NOMO-1 (cell line): ENCODE measurements at regions not wholly inside any gene's neighbourhood (a gene's known extent, or its start where the extent isn't known, plus 50 kb on each side); places are given as distances from the start of the nearest gene placed in this dataset.

Experiments
- DNase-seq, 2 experiments: peaks; one replicate each; lab custom pipeline; 2025; ENCODE audit not compliant: unreplicated experiment in 2 of 2; lab: John Stamatoyannopoulos, UW

- DNase-seq = no peak
Observed at GRCh38 chr12:45102818-45103217, 51.9 kb upstream of the DBX2 start.

- no peak for DNase-seq
Observed at GRCh38 chr12:45105996-45106395, 55.1 kb upstream of the DBX2 start.

DNA sequence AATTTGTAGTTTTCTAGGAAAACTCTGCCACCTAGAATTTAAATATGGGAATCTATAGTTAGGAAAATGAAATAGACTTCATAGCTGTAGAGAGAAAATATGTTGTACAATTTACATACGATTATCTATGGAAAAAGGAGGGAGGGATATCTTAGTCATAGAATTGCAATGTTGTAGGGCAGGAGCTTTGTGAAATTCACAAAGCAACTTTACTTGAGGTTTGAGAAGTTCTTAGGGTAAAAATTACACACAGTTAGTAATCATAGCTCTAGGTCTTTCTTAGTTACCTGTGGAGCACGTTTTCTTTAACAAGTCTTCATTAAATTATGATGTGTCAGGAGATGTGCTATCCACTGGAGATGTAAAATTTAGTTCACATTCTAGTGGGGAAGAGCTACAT lies 61.4 kb upstream of the DBX2 start:
- no peak for DNase-seq

- DNase-seq = no peak
Observed at GRCh38 chr12:45121224-45121623, 70.3 kb upstream of the DBX2 start.

DNA sequence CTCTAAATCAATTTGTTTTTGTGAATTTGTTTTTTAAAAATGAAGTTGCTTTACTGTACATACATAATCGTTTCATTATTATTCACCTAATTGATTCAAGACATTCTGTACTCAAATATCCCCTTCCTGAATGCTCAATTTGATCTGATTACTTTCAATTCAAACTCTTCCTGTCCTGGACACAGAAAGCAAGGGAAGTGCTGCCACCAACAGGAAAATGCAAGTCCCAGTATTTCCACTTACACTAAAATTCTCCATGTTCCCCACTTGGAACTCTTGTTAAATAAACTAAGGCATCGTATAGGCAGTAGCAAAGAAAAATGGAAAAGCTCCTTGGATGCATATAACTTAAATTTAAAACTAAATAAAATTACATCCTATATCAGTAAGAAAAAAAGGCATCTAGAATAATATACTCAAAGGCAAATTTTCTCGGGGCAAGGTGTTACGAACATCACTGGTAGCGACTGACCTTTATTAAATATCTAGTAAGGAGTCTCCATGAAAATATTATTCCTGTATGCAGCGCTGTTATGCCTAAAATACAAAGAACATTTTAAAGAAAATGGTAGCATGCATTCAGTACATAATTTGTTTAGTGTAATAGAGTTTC lies 72.0 kb upstream of the DBX2 start:
- DNase-seq = no peak

DNA sequence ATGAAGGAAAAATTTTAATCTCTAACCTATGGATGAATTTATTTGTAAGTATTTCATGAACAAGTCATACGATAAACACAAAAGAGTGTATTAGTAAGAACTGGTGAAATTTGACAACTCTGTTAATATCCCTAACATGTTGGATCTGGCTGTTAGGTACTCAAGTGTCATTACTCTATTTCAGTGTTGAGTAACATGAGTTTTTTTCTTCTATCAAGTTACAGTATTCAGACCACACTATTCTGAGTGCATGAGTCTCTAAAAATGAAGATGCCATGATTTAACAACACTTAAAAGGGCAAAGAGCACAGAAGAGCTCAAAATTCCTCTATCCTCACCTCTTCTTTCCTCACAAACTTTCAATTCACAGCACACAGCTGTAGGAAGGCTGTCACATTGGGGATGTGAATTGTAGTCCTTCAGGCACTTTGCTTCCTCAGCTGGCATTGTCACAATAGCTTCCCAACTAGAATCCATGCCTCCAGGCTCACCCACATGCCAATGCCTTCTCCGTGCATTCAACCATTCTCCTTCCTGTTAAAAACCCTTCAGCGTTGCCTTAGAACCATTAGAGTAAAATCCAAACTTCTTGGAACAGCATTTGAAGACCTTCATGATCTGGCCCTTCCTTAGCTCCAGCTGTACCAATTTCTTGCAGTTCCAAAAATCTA lies 73.7 kb upstream of the DBX2 start:
- DNase-seq = no peak

DNA sequence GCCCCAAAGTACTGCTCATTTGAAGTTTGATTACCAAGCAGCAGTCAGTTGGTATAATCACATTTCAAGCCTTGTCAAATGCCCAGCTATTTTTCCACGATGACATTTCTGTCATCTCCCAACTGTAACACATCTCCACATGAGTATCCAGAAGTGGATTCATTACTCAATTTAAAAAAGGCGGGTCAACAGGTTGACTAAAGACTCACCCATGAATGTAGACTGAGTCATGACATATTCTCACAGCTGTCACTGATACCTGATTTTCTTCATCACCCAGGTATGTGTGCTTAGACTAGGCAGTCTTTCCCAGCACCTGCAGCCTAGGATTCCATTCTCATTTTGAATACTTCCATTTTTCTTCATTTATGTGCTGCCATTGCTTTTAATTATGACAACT lies 75.1 kb upstream of the DBX2 start:
- DNase-seq = no peak

- no peak for DNase-seq
Observed at GRCh38 chr12:45128637-45129036, 77.7 kb upstream of the DBX2 start.

DNA sequence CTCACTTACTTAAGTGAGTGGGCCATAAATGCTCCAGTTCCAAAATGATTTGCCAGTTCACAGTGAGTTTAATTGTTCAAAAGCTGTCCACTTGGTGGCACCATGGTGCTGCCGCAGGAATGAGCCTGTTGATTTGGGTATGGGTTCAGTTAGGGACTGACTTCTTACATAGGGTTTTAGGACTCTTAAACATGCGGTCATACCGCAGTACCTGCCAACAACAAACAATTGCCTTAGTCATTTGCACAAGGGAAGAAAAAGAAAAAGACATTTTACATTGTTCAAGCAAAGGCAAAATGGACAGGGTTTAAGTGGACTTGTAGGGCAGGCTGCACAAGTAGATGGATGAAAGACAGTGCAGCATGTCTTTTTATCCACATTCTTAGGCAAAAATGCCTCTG lies 80.0 kb upstream of the DBX2 start:
- peak; percentile 31 to 62 for DNase-seq

GRCh38 chr12:45131506-45131905 lies 80.6 kb upstream of the DBX2 start:
- DNase-seq = no peak

- DNase-seq = no peak
Observed at GRCh38 chr12:45138609-45139008, 77.3 kb upstream of the ANO6 start.

DNA sequence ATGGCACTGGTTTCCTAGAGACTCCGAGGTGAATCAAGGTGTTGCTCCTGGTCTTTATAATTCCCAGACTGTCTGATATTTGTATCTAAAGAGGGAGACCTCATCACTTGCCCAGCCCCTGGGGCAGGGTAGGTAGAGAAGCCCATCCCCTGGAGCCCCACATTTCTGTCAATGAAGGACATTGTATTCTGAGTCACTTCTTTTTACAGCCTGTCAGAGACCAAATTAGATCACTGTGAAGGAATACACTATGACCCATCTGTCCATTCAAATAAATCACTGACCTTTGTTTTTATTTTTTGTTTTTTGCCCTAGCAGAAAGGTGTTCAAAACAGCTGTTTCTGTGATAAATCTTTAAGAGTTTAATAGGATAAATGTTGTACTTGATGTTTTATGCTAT lies 67.9 kb upstream of the ANO6 start:
- no peak for DNase-seq

GRCh38 chr12:45148619-45149018 lies 67.3 kb upstream of the ANO6 start:
- DNase-seq = no peak

DNA sequence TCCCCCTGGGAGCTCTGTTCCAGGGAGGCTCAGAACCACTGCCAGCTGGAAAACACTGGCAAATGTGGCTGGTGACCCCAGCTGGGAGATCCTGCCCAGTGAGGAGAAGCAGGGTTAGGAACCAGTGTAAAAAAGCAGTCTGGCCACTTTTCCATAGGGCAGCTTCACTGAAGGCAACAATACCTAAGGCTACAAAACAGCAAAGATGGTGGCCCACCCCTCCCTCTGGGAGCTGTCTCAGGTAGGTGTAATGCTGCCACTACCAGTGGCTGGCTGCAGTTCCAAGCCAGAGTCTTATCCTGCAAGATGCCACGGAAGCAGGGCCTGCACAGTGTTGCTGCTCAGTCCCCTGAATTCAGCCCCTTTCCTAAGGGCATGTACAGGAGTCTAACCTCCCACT lies 50.6 kb upstream of the ANO6 start:
- no peak for DNase-seq

DNA sequence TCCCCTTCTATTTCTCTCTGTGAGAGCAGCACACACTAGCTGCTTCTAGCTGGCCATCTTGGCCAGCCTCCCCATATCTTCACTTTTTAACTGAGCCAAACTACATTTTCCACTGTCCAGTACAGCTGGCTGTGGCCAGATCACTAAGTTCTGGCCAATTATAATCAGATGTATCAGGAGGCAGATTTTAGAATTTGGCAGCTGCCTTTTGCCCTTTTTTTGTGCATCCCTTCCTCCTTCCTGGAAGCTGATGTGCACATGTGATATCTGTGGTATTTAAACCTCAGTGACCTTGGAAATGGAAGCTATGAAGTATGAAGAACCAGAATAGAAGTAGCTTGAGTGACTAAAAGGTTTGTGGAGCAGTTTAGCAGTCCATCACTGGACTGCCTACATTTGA lies 49.8 kb upstream of the ANO6 start:
- no peak for DNase-seq
